Osteoblast (primary cell): ENCODE measurements at regions not wholly inside any gene's neighbourhood (a gene's known extent, or its start where the extent isn't known, plus 50 kb on each side); places are given as distances from the start of the nearest gene placed in this dataset.

Experiments
- DNase-seq: peaks from one replicate; pipeline ENCODE4 v3.0.0; 2011; ENCODE audit warnings: low spot score, mixed read lengths; ENCODE audit not compliant: insufficient read length; ENCODE audit errors: missing footprints
- H2AFZ ChIP-seq: 2 replicates; pipeline ENCODE4 v1.6.0; 2011; ENCODE audit warnings: mild to moderate bottlenecking, low read length
- H3K27ac ChIP-seq: 2 replicates; pipeline ENCODE4 v1.5.1; 2011; ENCODE audit warnings: mild to moderate bottlenecking, low read depth, low read length, moderate library complexity
- H3K27me3 ChIP-seq: 2 replicates; pipeline ENCODE4 v1.6.0; 2012; ENCODE audit warnings: mild to moderate bottlenecking, control low read depth, inconsistent platforms, low read length, moderate library complexity; ENCODE audit not compliant: insufficient read depth
- H3K36me3 ChIP-seq: 2 replicates; pipeline ENCODE4 v1.5.1; 2011; ENCODE audit warnings: mild to moderate bottlenecking, low read length, control low read depth, moderate library complexity; ENCODE audit not compliant: insufficient read depth
- H3K4me1 ChIP-seq: 2 replicates; pipeline ENCODE4 v1.5.1; 2011; ENCODE audit warnings: mild to moderate bottlenecking, low read length, control low read depth, moderate library complexity; ENCODE audit not compliant: insufficient read depth
- H3K4me2 ChIP-seq: 2 replicates; pipeline ENCODE4 v1.6.0; 2011; ENCODE audit warnings: mild to moderate bottlenecking, low read length; ENCODE audit not compliant: insufficient read depth
- H3K4me3 ChIP-seq: fragments of 200-600 bp; sonication (generic); 3 replicates; pipeline ENCODE4 v1.5.1; 2012; ENCODE audit warnings: mild to moderate bottlenecking, low read length, inconsistent platforms; ENCODE audit not compliant: insufficient read depth
- H3K79me2 ChIP-seq: 2 replicates; pipeline ENCODE4 v1.6.0; 2012; ENCODE audit warnings: mild to moderate bottlenecking, low read length, control low read depth, inconsistent platforms; ENCODE audit not compliant: insufficient read depth
- H3K9me3 ChIP-seq: 2 replicates; pipeline ENCODE4 v1.5.1; 2011; ENCODE audit warnings: low read depth, low read length, control low read depth
- H4K20me1 ChIP-seq: 2 replicates; pipeline ENCODE4 v1.6.0; 2012; ENCODE audit warnings: mild to moderate bottlenecking, low read length, control low read depth; ENCODE audit not compliant: insufficient read depth
- CTCF ChIP-seq: IDR thresholded peaks from 2 replicates; pipeline ENCODE4 v1.5.1; 2011; ENCODE audit warnings: mild to moderate bottlenecking, low read depth, low read length, moderate library complexity; ENCODE audit errors: extremely low read depth

- H3K27me3 ChIP-seq: no peaks in the 10 kb centered on the region
- H3K27ac ChIP-seq: peak overlapping the region; percentile 40
- H3K4me1 ChIP-seq: peaks cover 27% of the 10 kb centered on the region
- no peak for TF ChIP-seq CTCF
- H2AFZ ChIP-seq: peak overlapping the region; percentile 11
- no peaks in the 10 kb centered on the region for H3K79me2 ChIP-seq
- no peaks in the 10 kb centered on the region for H3K9me3 ChIP-seq
- no peaks in the 10 kb centered on the region for H4K20me1 ChIP-seq
- no peaks in the 10 kb centered on the region for H3K36me3 ChIP-seq
- no peak for DNase-seq
- no peak overlapping the region for H3K4me3 ChIP-seq
- H3K4me2 ChIP-seq: peak overlapping the region; percentile 35
Measured at GRCh38 chr17:71900621-71901229, 220.1 kb upstream of the SOX9 start.

DNA sequence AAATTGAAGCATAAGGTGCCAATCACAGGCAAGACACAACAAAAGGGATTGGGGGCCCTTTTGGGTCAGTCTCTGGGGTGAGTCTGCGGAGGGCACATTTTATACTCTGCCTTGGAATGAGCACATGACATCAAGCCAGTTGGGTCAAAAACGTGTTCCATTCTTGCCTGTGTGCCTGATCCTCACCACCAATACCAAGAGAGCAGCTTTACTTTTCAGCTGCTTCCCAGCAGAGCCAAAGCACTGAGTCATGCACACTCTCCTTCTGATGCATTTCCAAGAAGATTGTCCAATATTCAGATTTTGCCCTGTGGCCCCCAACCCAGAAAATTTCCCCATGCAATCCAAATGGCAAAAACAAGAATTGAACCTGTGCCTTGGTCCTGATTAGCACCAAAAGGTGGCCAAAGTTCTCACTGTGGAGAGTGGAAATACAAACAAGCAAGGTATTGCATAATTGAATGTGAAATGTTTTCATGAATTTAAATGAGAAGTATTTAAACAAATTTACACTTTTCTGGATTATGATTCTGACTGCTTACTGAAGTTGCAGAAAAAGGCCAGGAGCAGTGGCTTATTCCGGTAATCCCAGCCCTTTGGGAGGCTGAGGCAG, 217.8 kb upstream of the SOX9 start:
- H3K27ac ChIP-seq: no peak overlapping the region
- DNase-seq: no peak
- TF ChIP-seq CTCF: no peak

GRCh38 chr17:71905376-71906031, 215.3 kb upstream of the SOX9 start:
- no peak overlapping the region for H3K4me3 ChIP-seq
- H3K27me3 ChIP-seq: no peaks in the 10 kb centered on the region
- H3K9me3 ChIP-seq: no peaks in the 10 kb centered on the region
- H3K4me1 ChIP-seq: peaks cover 9% of the 10 kb centered on the region
- H2AFZ ChIP-seq: no peak overlapping the region
- TF ChIP-seq CTCF: no peak
- no peak overlapping the region for H3K27ac ChIP-seq
- no peaks in the 10 kb centered on the region for H3K36me3 ChIP-seq
- no peak for DNase-seq
- no peak overlapping the region for H3K4me2 ChIP-seq
- no peaks in the 10 kb centered on the region for H3K79me2 ChIP-seq
- H4K20me1 ChIP-seq: no peaks in the 10 kb centered on the region

More for the DNA sequence above, 217.8 kb upstream of the SOX9 start:
- peaks cover 27% of the 10 kb centered on the region for H3K4me1 ChIP-seq
- no peaks in the 10 kb centered on the region for H3K79me2 ChIP-seq
- no peaks in the 10 kb centered on the region for H3K36me3 ChIP-seq
- no peaks in the 10 kb centered on the region for H3K9me3 ChIP-seq
- no peak overlapping the region for H3K4me2 ChIP-seq
- no peak overlapping the region for H3K4me3 ChIP-seq
- H2AFZ ChIP-seq: no peak overlapping the region
- no peaks in the 10 kb centered on the region for H3K27me3 ChIP-seq
- no peaks in the 10 kb centered on the region for H4K20me1 ChIP-seq

DNA sequence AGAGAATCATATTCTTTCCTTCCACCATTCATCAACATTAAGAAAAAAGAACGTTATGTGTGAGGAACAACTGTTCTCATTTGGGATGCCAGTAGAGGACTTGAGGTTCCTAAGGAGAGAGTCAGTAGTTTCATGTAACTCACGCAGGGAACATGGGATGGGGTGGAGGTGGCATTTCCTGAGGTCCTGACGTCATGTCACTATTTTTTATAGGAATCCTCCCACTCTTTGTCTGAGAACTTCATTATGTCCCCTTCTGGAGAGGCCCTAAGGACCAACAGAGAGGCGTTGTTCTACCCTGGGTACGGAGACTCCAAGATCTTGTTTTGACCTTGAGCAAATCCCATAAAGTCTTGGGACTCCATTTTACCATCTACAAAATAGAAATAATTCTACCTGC, 211.7 kb upstream of the SOX9 start:
- Histone ChIP-seq H3K4me2 (no peak overlapping the region), H3K27me3 (no peaks in the 10 kb centered on the region), H3K9me3 (no peaks in the 10 kb centered on the region), H3K4me3 (no peak overlapping the region), H3K79me2 (no peaks in the 10 kb centered on the region), H3K27ac (no peak overlapping the region), H3K36me3 (no peaks in the 10 kb centered on the region), H4K20me1 (no peaks in the 10 kb centered on the region), H2AFZ (no peak overlapping the region), H3K4me1 (no peaks in the 10 kb centered on the region)
- TF ChIP-seq CTCF: no peak
- no peak for DNase-seq
